CD4-positive, CD25-positive, alpha-beta regulatory T cell (primary cell): ENCODE measurements at regions not wholly inside any gene's neighbourhood (a gene's known extent, or its start where the extent isn't known, plus 50 kb on each side); places are given as distances from the start of the nearest gene placed in this dataset.
"Not testable (repeated sequence)": the region's sequence is repeated elsewhere in the genome, so short reads cannot be mapped to it uniquely, and the experiment has no call there.

ENCODE experiments used
- ATAC-seq, 2 donors: fragments of 150-1000 bp; cut with Tn5 transposase; one replicate each; pipeline ENCODE4 v1.10.0; 2021; ENCODE audit warnings: low read depth in 2 of 2, moderate number of reproducible peaks in 2 of 2, moderate library complexity in 1 of 2
- DNase-seq, 3 donors: peaks; one replicate each; pipeline versions ENCODE4 v3.0.0 to v3.0.0-alpha.2; 2012 to 2022; ENCODE audit warnings: mixed read lengths in 1 of 3
- H3K27ac ChIP-seq: one replicate; pipeline ENCODE4 v1.7.0; 2013; ENCODE audit warnings: mild to moderate bottlenecking, low read length; ENCODE audit not compliant: insufficient read depth, poor library complexity, severe bottlenecking
- H3K27me3 ChIP-seq: one replicate; pipeline ENCODE4 v1.7.0; 2013; ENCODE audit warnings: low read length; ENCODE audit not compliant: control insufficient read depth, insufficient read depth
- H3K36me3 ChIP-seq: one replicate; pipeline ENCODE4 v1.7.0; 2013; ENCODE audit warnings: mild to moderate bottlenecking, low read length, moderate library complexity; ENCODE audit not compliant: control insufficient read depth, insufficient read depth
- H3K4me1 ChIP-seq: 2 replicates; pipeline ENCODE4 v1.7.0; 2013; ENCODE audit warnings: mild to moderate bottlenecking, low read length; ENCODE audit not compliant: insufficient read depth, control insufficient read depth, poor library complexity, severe bottlenecking
- H3K4me3 ChIP-seq: one replicate; pipeline ENCODE4 v1.7.0; 2013; ENCODE audit warnings: low read depth, mild to moderate bottlenecking, low read length, moderate library complexity
- H3K9me3 ChIP-seq, 2 experiments: 1 replicate in 1 of 2; 2 replicates in 1 of 2; pipeline ENCODE4 v1.7.0; 2013; ENCODE audit warnings: low read length in 2 of 2, mild to moderate bottlenecking in 1 of 2, moderate library complexity in 1 of 2; ENCODE audit not compliant: control insufficient read depth in 2 of 2
- H3K27ac Mint-ChIP-seq, 3 donors: one replicate each; pipeline ENCODE4 v1.8.0; 2020 to 2022; ENCODE audit warnings: mild to moderate bottlenecking in 3 of 3, mixed read lengths in 3 of 3, moderate library complexity in 2 of 3
- H3K27me3 Mint-ChIP-seq: one replicate; pipeline ENCODE4 v1.8.0; 2022; ENCODE audit warnings: mild to moderate bottlenecking, mixed read lengths
- H3K36me3 Mint-ChIP-seq: one replicate; pipeline ENCODE4 v1.8.0; 2020; ENCODE audit warnings: mixed read lengths
- H3K4me1 Mint-ChIP-seq, 4 donors: one replicate each; pipeline ENCODE4 v1.8.0; 2020 to 2022; ENCODE audit warnings: mixed read lengths in 4 of 4, mild to moderate bottlenecking in 1 of 4
- H3K4me3 Mint-ChIP-seq, 4 donors: one replicate each; pipeline ENCODE4 v1.8.0; 2020 to 2022; ENCODE audit warnings: mild to moderate bottlenecking in 4 of 4, mixed read lengths in 4 of 4, moderate library complexity in 3 of 4
- H3K9me3 Mint-ChIP-seq, 7 donors: one replicate each; pipeline ENCODE4 v1.8.0; 2020 to 2022; ENCODE audit warnings: mixed read lengths in 7 of 7, mild to moderate bottlenecking in 3 of 7, moderate library complexity in 2 of 7

DNA sequence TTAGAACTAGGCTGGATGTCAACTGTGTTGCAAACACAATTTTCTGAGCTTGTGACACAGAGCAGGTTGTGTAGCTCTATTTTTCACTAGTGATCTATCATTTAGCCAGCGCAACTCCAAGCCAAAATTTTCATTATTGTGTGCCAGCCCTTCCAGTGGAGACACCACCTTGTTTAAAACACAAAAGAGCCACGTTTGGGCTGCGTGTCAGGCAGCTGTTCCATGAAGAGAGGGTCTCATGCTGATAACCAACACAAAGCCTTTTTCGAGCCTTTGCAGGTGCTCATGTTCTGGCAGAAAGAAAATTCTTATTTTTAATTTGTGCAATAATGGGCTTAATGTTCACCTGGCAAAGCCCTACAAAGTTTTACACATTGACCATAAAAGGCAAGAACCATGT lies 237.6 kb upstream of the RGMB start:
- H3K9me3 ChIP-seq, result no peaks in the 10 kb centered on the region
- peaks cover 0 to 6% (median 2%) of the 10 kb centered on the region in 7 donors for H3K9me3 Mint-ChIP-seq
- no peaks in the 10 kb centered on the region for H3K36me3 ChIP-seq
- no peaks in the 10 kb centered on the region for H3K4me1 ChIP-seq
- H3K4me3 ChIP-seq, result no peak overlapping the region
- H3K27me3 Mint-ChIP-seq, result peaks cover 6% of the 10 kb centered on the region
- no peak overlapping the region for H3K27ac ChIP-seq
- ATAC-seq (no peak), DNase-seq (no peak)
- H3K4me3 Mint-ChIP-seq, result no peak overlapping the region
- H3K27ac Mint-ChIP-seq, result no peak overlapping the region
- no peaks in the 10 kb centered on the region for H3K4me1 Mint-ChIP-seq
- H3K27me3 ChIP-seq, result no peaks in the 10 kb centered on the region
- H3K36me3 Mint-ChIP-seq, result no peaks in the 10 kb centered on the region

DNA sequence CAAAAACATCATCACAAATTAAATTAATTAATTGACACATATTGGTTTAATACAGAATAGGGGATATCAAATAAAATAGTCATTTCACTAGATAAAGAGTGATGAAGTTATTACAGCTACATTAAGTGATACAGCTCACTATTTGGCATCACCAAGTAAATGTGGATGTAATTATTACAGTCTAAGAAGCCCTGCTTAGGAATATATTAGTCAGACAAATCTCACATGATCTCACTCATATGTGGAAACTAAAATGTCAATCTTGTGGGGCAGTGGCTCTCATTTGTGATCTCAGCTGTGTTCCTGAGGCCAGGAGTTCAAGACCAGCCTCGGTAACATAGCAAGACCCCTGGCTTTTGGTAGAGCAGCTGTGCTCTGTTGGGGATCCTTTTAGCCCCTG lies 233.4 kb upstream of the RGMB start:
- no peaks in the 10 kb centered on the region for H3K4me1 Mint-ChIP-seq
- H3K27ac Mint-ChIP-seq, result no peak overlapping the region
- Histone ChIP-seq H3K27me3 (no peaks in the 10 kb centered on the region), H3K4me3 (no peak overlapping the region), H3K27ac (no peak overlapping the region), H3K4me1 (no peaks in the 10 kb centered on the region), H3K36me3 (no peaks in the 10 kb centered on the region), H3K9me3 (peaks cover 4 to 10% of the 10 kb centered on the region in 2 experiments)
- DNase-seq (no peak), ATAC-seq (no peak)
- peaks cover 2 to 24% (median 7%) of the 10 kb centered on the region in 7 donors for H3K9me3 Mint-ChIP-seq
- H3K36me3 Mint-ChIP-seq, result no peaks in the 10 kb centered on the region
- H3K4me3 Mint-ChIP-seq, result no peak overlapping the region
- no peaks in the 10 kb centered on the region for H3K27me3 Mint-ChIP-seq

DNA sequence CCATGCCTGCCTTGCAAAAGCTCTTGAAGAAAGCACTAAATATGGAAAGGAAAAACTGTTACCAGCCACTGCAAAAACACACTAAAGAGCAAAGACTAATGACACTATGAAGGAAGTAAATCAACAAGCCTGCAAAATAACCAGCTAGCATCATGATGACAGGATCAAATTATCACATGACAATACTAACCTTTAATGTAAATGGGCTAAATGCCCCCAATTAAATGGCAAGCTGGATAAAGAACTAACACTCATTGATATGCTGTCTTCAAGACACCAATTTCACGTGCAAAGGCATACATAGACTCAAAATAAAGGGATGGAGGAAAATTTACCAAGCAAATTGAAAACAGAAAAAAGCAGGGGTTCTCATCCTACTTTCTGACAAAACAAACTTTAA lies 231.8 kb upstream of the RGMB start:
- H3K36me3 Mint-ChIP-seq, result no peaks in the 10 kb centered on the region
- Histone ChIP-seq H3K4me3 (no peak overlapping the region), H3K4me1 (no peaks in the 10 kb centered on the region), H3K27ac (no peak overlapping the region), H3K9me3 (peaks cover 4 to 10% of the 10 kb centered on the region in 2 experiments), H3K36me3 (no peaks in the 10 kb centered on the region), H3K27me3 (no peaks in the 10 kb centered on the region)
- DNase-seq, result no peak
- no peaks in the 10 kb centered on the region for H3K4me1 Mint-ChIP-seq
- ATAC-seq, result no peak
- no peak overlapping the region for H3K27ac Mint-ChIP-seq
- peaks cover 2 to 24% (median 7%) of the 10 kb centered on the region in 7 donors for H3K9me3 Mint-ChIP-seq
- no peak overlapping the region for H3K4me3 Mint-ChIP-seq
- no peaks in the 10 kb centered on the region for H3K27me3 Mint-ChIP-seq

GRCh38 chr5:98543490-98543889 lies 230.0 kb upstream of the RGMB start:
- Histone ChIP-seq H3K36me3 (no peaks in the 10 kb centered on the region), H3K4me3 (no peak overlapping the region), H3K9me3 (peaks cover 4 to 10% of the 10 kb centered on the region in 2 experiments), H3K27me3 (no peaks in the 10 kb centered on the region), H3K4me1 (no peaks in the 10 kb centered on the region), H3K27ac (no peak overlapping the region)
- H3K27me3 Mint-ChIP-seq, result no peaks in the 10 kb centered on the region
- peaks cover 2 to 24% (median 7%) of the 10 kb centered on the region in 7 donors for H3K9me3 Mint-ChIP-seq
- ATAC-seq, result no peak
- no peak overlapping the region for H3K27ac Mint-ChIP-seq
- no peak overlapping the region for H3K4me3 Mint-ChIP-seq
- H3K36me3 Mint-ChIP-seq, result no peaks in the 10 kb centered on the region
- no peak for DNase-seq
- no peaks in the 10 kb centered on the region for H3K4me1 Mint-ChIP-seq

- not testable (repeated sequence) for H3K36me3 Mint-ChIP-seq, H3K4me3 Mint-ChIP-seq, H3K36me3 ChIP-seq, H3K27ac Mint-ChIP-seq, H3K27me3 Mint-ChIP-seq, H3K4me1 ChIP-seq, H3K9me3 ChIP-seq, DNase-seq, H3K27ac ChIP-seq, H3K27me3 ChIP-seq, H3K4me1 Mint-ChIP-seq, H3K4me3 ChIP-seq, ATAC-seq
- peaks cover 0 to 12% (median 4%) of the 10 kb centered on the region in 7 donors for H3K9me3 Mint-ChIP-seq
Observed at GRCh38 chr5:98546924-98547323, 226.5 kb upstream of the RGMB start.

DNA sequence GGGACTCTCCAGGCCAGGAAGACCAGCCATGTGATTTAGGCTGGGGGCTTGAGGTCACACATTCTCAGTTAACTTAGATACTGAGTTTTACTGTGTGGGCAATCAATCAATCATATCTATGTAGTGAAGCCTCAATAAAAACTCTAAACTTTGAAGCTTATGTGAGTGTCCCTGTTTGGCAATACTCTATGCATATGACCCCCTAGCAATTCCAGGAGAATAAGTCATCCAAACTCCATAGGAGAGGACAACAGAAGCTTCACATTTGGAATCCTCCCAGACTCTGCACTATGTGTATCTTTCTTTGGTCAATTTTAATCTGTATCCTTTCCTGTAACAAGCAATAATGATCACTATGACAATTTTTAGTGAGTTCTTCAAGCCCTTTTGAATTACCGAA lies 216.8 kb upstream of the RGMB start:
- H3K27ac Mint-ChIP-seq, result no peak overlapping the region
- no peaks in the 10 kb centered on the region for H3K36me3 ChIP-seq
- ATAC-seq (no peak), DNase-seq (no peak)
- H3K27me3 ChIP-seq, result no peaks in the 10 kb centered on the region
- H3K27me3 Mint-ChIP-seq, result no peaks in the 10 kb centered on the region
- no peak overlapping the region for H3K4me3 ChIP-seq
- no peaks in the 10 kb centered on the region for H3K4me1 ChIP-seq
- H3K4me3 Mint-ChIP-seq, result no peak overlapping the region
- H3K9me3 Mint-ChIP-seq, result peaks cover 0 to 2% (median 0%) of the 10 kb centered on the region in 7 donors
- peaks cover 0 to 4% (median 0%) of the 10 kb centered on the region in 4 donors for H3K4me1 Mint-ChIP-seq
- no peaks in the 10 kb centered on the region for H3K9me3 ChIP-seq
- H3K27ac ChIP-seq, result no peak overlapping the region
- H3K36me3 Mint-ChIP-seq, result no peaks in the 10 kb centered on the region

GRCh38 chr5:98557916-98558315 lies 215.5 kb upstream of the RGMB start:
- ATAC-seq (no peak), DNase-seq (no peak)
- H3K4me1 Mint-ChIP-seq, result peaks cover 0 to 4% (median 0%) of the 10 kb centered on the region in 4 donors
- H3K27ac Mint-ChIP-seq, result no peak overlapping the region
- Histone ChIP-seq H3K27me3 (no peaks in the 10 kb centered on the region), H3K36me3 (no peaks in the 10 kb centered on the region), H3K4me3 (no peak overlapping the region), H3K9me3 (no peaks in the 10 kb centered on the region), H3K4me1 (no peaks in the 10 kb centered on the region), H3K27ac (no peak overlapping the region)
- H3K9me3 Mint-ChIP-seq, result peaks cover 0 to 2% (median 0%) of the 10 kb centered on the region in 7 donors
- no peaks in the 10 kb centered on the region for H3K36me3 Mint-ChIP-seq
- H3K27me3 Mint-ChIP-seq, result no peaks in the 10 kb centered on the region
- no peak overlapping the region for H3K4me3 Mint-ChIP-seq

GRCh38 chr5:98563885-98564653 lies 209.4 kb upstream of the RGMB start:
- Mint-ChIP-seq H3K36me3 (no peaks in the 10 kb centered on the region), H3K27ac (no peak overlapping the region), H3K4me3 (no peak overlapping the region), H3K9me3 (peaks cover 0 to 8% (median 2%) of the 10 kb centered on the region in 7 donors), H3K27me3 (no peaks in the 10 kb centered on the region), H3K4me1 (peaks cover 0 to 2% (median 0%) of the 10 kb centered on the region in 4 donors)
- DNase-seq, result no peak
- Histone ChIP-seq H3K27me3 (no peaks in the 10 kb centered on the region), H3K9me3 (no peaks in the 10 kb centered on the region), H3K36me3 (no peaks in the 10 kb centered on the region), H3K4me3 (no peak overlapping the region), H3K4me1 (no peaks in the 10 kb centered on the region), H3K27ac (no peak overlapping the region)
- ATAC-seq, result no peak
